HepG2 (cell line): ENCODE measurements at regions not wholly inside any gene's neighbourhood (a gene's known extent, or its start where the extent isn't known, plus 50 kb on each side); places are given as distances from the start of the nearest gene placed in this dataset.

Source experiments
- ATAC-seq: fragments of 200-7000 bp; cut with Tn5 transposase; 3 replicates; pipeline ENCODE4 v1.9.1; 2020; ENCODE audit warnings: mild to moderate bottlenecking, moderate library complexity
- BruUV-seq: library from RNA; stranded (reverse); fragments of 400-500 nt; replicated peaks from 2 replicates; lab custom pipeline; 2021; lab: Mats Ljungman, UMichigan
- CTCF ChIA-PET: fragments of 300-600 bp; formaldehyde crosslinking; extraction: SDS; loops from one replicate; lab custom pipeline; 2021; ENCODE audit warnings: low total read pairs, inconsistent platforms, low intra/inter-chr PET ratio; lab: Yijun Ruan, JAX
- POLR2A ChIA-PET: fragments of 350-600 bp; sonication (Branson Sonifier 250); formaldehyde crosslinking; loops from one replicate; lab custom pipeline; 2020; ENCODE audit warnings: antibody characterized with exemption, inconsistent platforms; lab: Yijun Ruan, JAX
- DNase-seq: peaks from one replicate; pipeline ENCODE4 v3.0.0-alpha.2; 2015; ENCODE audit warnings: low spot score
- FAIRE-seq: peaks from 3 replicates; lab custom pipeline; 2011; peaks lifted over from hg19 to GRCh38; lab: Jason Lieb, UNC
- H2AFZ ChIP-seq: one replicate; pipeline ENCODE4 v1.6.1; 2011; ENCODE audit warnings: low read length, inconsistent platforms
- H3K27ac ChIP-seq: fragments of 300-600 bp; 3 replicates; pipeline ENCODE4 v1.8.0; 2011; ENCODE audit warnings: mixed run types, mild to moderate bottlenecking, mixed read lengths, low read length, inconsistent platforms; ENCODE audit not compliant: insufficient read depth; ENCODE audit errors: extremely low read length
- H3K27me3 ChIP-seq, 2 experiments: fragments of 200-600 bp in 1 of 2; 2 replicates in 1 of 2; 3 replicates in 1 of 2; pipeline versions ENCODE4 v1.6.0 to v1.8.0; 2011; ENCODE audit warnings: low read length in 2 of 2, mild to moderate bottlenecking in 2 of 2, moderate library complexity in 2 of 2, inconsistent platforms in 1 of 2; ENCODE audit not compliant: insufficient read depth in 2 of 2, control insufficient read depth in 1 of 2
- H3K36me3 ChIP-seq, 2 experiments: fragments of 200-600 bp in 1 of 2; replicated peaks in 1 of 2; 2 replicates in 1 of 2; 3 replicates in 1 of 2; pipeline versions ENCODE4 v1.5.1 to v1.8.0; 2011; ENCODE audit warnings: low read length in 2 of 2, inconsistent platforms in 1 of 2; ENCODE audit not compliant: insufficient read depth in 2 of 2, control insufficient read depth in 1 of 2
- H3K4me1 ChIP-seq: 2 replicates; pipeline ENCODE4 v1.5.1; 2012; ENCODE audit warnings: low read length, inconsistent platforms; ENCODE audit not compliant: insufficient read depth
- H3K4me2 ChIP-seq: 2 replicates; pipeline ENCODE4 v1.6.0; 2011; ENCODE audit warnings: low read depth, low read length, inconsistent platforms
- H3K4me3 ChIP-seq, 3 experiments: fragments of 200-600 bp in 1 of 3; sonication (generic), shearing (Covaris generic) in 1 of 3; replicated peaks in 1 of 3; 2 replicates each; pipeline ENCODE4 v1.5.1; 2011 to 2016; ENCODE audit warnings: low read length in 3 of 3, inconsistent platforms in 2 of 3, low read depth in 2 of 3, mild to moderate bottlenecking in 2 of 3, control low read depth in 1 of 3, mixed read lengths in 1 of 3; ENCODE audit not compliant: insufficient read depth in 1 of 3
- H3K79me2 ChIP-seq: one replicate; pipeline ENCODE4 v1.6.1; 2011; ENCODE audit warnings: low read length, inconsistent platforms; ENCODE audit not compliant: insufficient read depth
- H3K9ac ChIP-seq: 2 replicates; pipeline ENCODE4 v1.6.0; 2011; ENCODE audit warnings: mild to moderate bottlenecking, low read depth, low read length, inconsistent platforms; ENCODE audit not compliant: insufficient read depth
- H3K9me3 ChIP-seq: 2 replicates; pipeline ENCODE4 v1.5.1; 2012; ENCODE audit warnings: mild to moderate bottlenecking, low read length
- H4K20me1 ChIP-seq: 2 replicates; pipeline ENCODE4 v1.6.0; 2011; ENCODE audit warnings: inconsistent platforms, mild to moderate bottlenecking, low read length, moderate library complexity; ENCODE audit not compliant: insufficient read depth
- AFF4 ChIP-seq: sonication (generic); formaldehyde crosslinking; IDR thresholded peaks from 2 replicates; pipeline ENCODE4 v1.4.0; 2020; ENCODE audit warnings: missing genetic modification reagents
- BRCA1 ChIP-seq: sonication (generic); formaldehyde crosslinking; IDR thresholded peaks from 2 replicates; pipeline ENCODE4 v1.4.0; 2020; ENCODE audit warnings: missing genetic modification reagents
- CBFB ChIP-seq: sonication (generic); formaldehyde crosslinking; IDR thresholded peaks from 2 replicates; pipeline ENCODE4 v1.4.0; 2020; ENCODE audit warnings: missing genetic modification reagents
- CBX1 ChIP-seq: IDR thresholded peaks from one replicate; pipeline ENCODE4 v1.6.1; 2016; ENCODE audit warnings: antibody characterized with exemption, low read depth
- CSRNP1 ChIP-seq: sonication (generic); formaldehyde crosslinking; IDR thresholded peaks from 2 replicates; pipeline ENCODE4 v1.8.1; 2023; ENCODE audit warnings: mild to moderate bottlenecking, missing genetic modification reagents
- GTF3A ChIP-seq: sonication (generic); formaldehyde crosslinking; conservative IDR thresholded peaks from 2 replicates; pipeline ENCODE4 v1.4.0; 2020; ENCODE audit warnings: mild to moderate bottlenecking, missing genetic modification reagents
- HMG20A ChIP-seq: IDR thresholded peaks from 2 replicates; pipeline ENCODE4 v1.6.1; 2016; ENCODE audit warnings: borderline replicate concordance
- MNT ChIP-seq: fragments of 450-650 bp; IDR thresholded peaks from 2 replicates; pipeline ENCODE4 v1.6.1; 2016
- NCOA1 ChIP-seq: sonication (generic); formaldehyde crosslinking; IDR thresholded peaks from 2 replicates; pipeline ENCODE4 v1.9.0; 2021; ENCODE audit warnings: missing genetic modification reagents
- NFKB2 ChIP-seq: sonication (generic); formaldehyde crosslinking; IDR thresholded peaks from 2 replicates; pipeline ENCODE4 v1.4.0; 2020; ENCODE audit warnings: missing genetic modification reagents, borderline replicate concordance
- NR0B2 ChIP-seq: sonication (generic); formaldehyde crosslinking; IDR thresholded peaks from 2 replicates; pipeline ENCODE4 v1.4.0; 2020; ENCODE audit warnings: mild to moderate bottlenecking, missing genetic modification reagents
- PHF21A ChIP-seq: sonication (generic); formaldehyde crosslinking; IDR thresholded peaks from 2 replicates; pipeline ENCODE4 v1.5.0; 2020; ENCODE audit warnings: mild to moderate bottlenecking, missing genetic modification reagents
- POLR2G ChIP-seq: fragments of 200-400 bp; formaldehyde crosslinking; IDR thresholded peaks from 2 replicates; pipeline ENCODE4 v1.6.1; 2018; ENCODE audit warnings: mild to moderate bottlenecking, low read depth, low read length, moderate library complexity
- TFDP2 ChIP-seq: sonication (generic); formaldehyde crosslinking; IDR thresholded peaks from 2 replicates; pipeline ENCODE4 v1.4.0; 2020; ENCODE audit warnings: missing genetic modification reagents
- ZFY ChIP-seq: sonication (generic); formaldehyde crosslinking; IDR thresholded peaks from 2 replicates; pipeline ENCODE4 v1.4.0; 2020; ENCODE audit warnings: missing genetic modification reagents
- ZNF317 ChIP-seq: sonication (generic); formaldehyde crosslinking; IDR thresholded peaks from 2 replicates; pipeline ENCODE4 v1.5.0; 2020; ENCODE audit warnings: mild to moderate bottlenecking, missing genetic modification reagents
- WGBS: methylation state at CpG from one replicate; pipeline ENCODE4 v1.1.6; 2017; ENCODE audit warnings: low lambda C conversion rate; 5-methylcytosine and 5-hydroxymethylcytosine counted together
- in situ Hi-C: cut with HindIII; loops from 2 replicates; pipeline ENCODE4 v1.10.0; 2017; ENCODE audit warnings: low pct_unique_long_range_greater_than_20kb; ENCODE audit not compliant: extremely low pct_ligation_motif_present
- intact Hi-C: fragments of 100-400 bp; cut with micrococcal nuclease; formaldehyde crosslinking; loops from one replicate; pipeline ENCODE4 v1.10.0; 2022; ENCODE audit not compliant: unreplicated experiment

- TF ChIP-seq TFDP2: no peak
- TF ChIP-seq AFF4 (CRISPR knock-in tag): no peak
- TF ChIP-seq NFKB2 (CRISPR knock-in tag): no peak
- TF ChIP-seq NCOA1 (CRISPR knock-in tag): no peak
- no peak for TF ChIP-seq POLR2G
Measured at GRCh38 chr1:82348487-82348886, 547.8 kb downstream of the ADGRL2 start (continued).

- TF ChIP-seq BRCA1: no peak
- no peak for TF ChIP-seq MNT
- no peak for TF ChIP-seq HMG20A (CRISPR knock-in tag)
- no peak for TF ChIP-seq ZNF317 (CRISPR knock-in tag)
- TF ChIP-seq PHF21A (CRISPR knock-in tag): no peak
- TF ChIP-seq NR0B2 (CRISPR knock-in tag): no peak
- no peak for TF ChIP-seq CSRNP1 (CRISPR knock-in tag)
- no peak for TF ChIP-seq ZFY (CRISPR knock-in tag)
- TF ChIP-seq CBFB: no peak
- TF ChIP-seq CBX1: no peak
- TF ChIP-seq GTF3A (CRISPR knock-in tag): no peak
- ChIA-PET CTCF (no interaction called here), POLR2A (no interaction called here)
- no peak for FAIRE-seq
- H3K9me3 ChIP-seq: peaks cover 71% of the 10 kb centered on the region
- in situ Hi-C loops (no loop called here), intact Hi-C loops (loop anchor here (1.0 kb wide), 1 partner anchor 22 kb away; no protein-coding TSS in a partner anchor)
- H3K4me3 ChIP-seq: no peak overlapping the region
- BruUV-seq: no TSS peak
- 13% methylated on average over 4 of the region's 4 CpGs for WGBS
- no peak overlapping the region for H3K27ac ChIP-seq
- H3K36me3 ChIP-seq: no peaks in the 10 kb centered on the region
- ATAC-seq: no peak
- H3K27me3 ChIP-seq: no peaks in the 10 kb centered on the region
- H2AFZ ChIP-seq: no peak overlapping the region
- no peaks in the 10 kb centered on the region for H3K4me1 ChIP-seq
- no peaks in the 10 kb centered on the region for H4K20me1 ChIP-seq
- no peak overlapping the region for H3K9ac ChIP-seq
- DNase-seq: no peak
- no peaks in the 10 kb centered on the region for H3K79me2 ChIP-seq
- H3K4me2 ChIP-seq: no peak overlapping the region
Measured at GRCh38 chr1:82346141-82346540, 545.4 kb downstream of the ADGRL2 start.
